ENCODE measurements at regions not wholly inside any gene's neighbourhood (a gene's known extent, or its start where the extent isn't known, plus 50 kb on each side); places are given as distances from the start of the nearest gene placed in this dataset.

GRCh38 chr21:25422610-25423608 is 184.4 kb downstream of the MRPL39 start:
- DNase-seq: no peak

DNA sequence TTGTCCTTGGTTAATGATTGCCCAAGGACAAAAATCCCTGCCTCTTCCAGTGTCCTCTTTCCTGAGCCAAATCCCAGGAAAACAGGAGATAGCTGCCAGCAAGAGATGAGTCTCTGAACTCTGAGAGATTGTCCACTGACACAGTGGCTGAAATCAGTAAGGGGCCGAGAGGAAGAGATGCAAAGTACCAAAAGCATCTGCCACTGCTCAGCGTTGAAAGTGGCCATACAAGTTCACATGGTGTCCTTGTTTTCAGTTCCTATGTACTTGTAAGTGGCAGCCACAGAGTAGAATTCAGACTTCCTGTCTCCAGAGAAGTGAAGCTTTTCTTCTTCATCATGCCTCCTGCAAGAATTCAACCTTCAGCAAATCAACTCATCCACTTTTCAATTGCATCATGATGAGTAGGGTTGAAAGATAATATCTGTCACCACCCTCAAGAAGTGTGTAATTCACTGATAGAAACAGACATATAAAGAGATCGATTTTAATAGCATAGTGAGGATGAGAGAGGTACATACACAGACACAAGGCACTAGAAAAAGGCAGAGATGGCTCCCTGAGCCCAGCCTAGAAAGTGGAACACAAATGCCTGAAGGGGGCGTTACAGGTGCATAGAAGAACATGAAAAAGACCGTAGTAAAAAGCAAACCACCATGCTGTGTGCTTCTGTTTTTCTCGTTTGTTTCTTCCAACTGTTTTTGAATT is 185.8 kb downstream of the MRPL39 start:
- DNase-seq: peak; percentile 63

GRCh38 chr21:25420831-25421230 is 186.4 kb downstream of the MRPL39 start:
- DNase-seq: no peak

DNA sequence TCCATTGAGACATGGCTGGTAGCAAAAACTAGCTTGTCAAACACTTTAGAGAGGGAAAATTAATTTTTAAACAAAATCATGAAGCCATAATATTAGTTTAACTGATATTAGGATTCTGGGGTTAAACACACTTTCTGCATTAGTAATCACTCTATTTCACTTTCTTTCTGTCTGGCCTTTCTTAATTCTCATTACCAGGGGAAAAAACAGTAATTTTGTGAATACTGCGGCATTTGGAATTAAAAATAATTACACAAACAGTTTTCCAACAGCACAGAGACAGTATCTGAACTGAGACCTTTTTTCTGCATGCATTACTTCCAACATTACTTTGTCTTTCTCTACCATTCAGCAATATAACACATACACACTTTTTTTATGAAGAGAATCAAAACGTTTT is 190.6 kb downstream of the MRPL39 start:
- DNase-seq: no peak

GRCh38 chr21:25412100-25412499 is 195.2 kb downstream of the MRPL39 start:
- DNase-seq: no peak

DNA sequence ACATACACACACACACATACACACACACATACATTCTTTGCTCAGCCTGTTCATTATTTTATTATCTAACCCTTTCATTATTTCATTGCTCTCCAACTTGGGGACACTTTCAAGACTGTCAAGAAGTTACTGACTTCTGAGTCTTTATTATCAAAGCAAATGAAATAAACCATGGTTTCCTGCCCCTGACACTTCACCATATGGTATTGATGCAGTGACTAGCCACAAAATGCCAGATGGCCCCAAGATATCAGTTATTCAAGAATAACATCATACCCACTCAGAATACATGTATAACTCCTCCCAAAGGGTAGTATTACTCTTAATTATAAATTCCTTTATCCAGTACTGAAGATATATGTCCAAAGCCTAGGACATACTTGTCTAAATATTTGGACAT is 197.3 kb downstream of the MRPL39 start:
- DNase-seq: no peak

- DNase-seq: no peak
These were observed 198.6 kb downstream of the MRPL39 start for GRCh38 chr21:25408666-25409065.

DNA sequence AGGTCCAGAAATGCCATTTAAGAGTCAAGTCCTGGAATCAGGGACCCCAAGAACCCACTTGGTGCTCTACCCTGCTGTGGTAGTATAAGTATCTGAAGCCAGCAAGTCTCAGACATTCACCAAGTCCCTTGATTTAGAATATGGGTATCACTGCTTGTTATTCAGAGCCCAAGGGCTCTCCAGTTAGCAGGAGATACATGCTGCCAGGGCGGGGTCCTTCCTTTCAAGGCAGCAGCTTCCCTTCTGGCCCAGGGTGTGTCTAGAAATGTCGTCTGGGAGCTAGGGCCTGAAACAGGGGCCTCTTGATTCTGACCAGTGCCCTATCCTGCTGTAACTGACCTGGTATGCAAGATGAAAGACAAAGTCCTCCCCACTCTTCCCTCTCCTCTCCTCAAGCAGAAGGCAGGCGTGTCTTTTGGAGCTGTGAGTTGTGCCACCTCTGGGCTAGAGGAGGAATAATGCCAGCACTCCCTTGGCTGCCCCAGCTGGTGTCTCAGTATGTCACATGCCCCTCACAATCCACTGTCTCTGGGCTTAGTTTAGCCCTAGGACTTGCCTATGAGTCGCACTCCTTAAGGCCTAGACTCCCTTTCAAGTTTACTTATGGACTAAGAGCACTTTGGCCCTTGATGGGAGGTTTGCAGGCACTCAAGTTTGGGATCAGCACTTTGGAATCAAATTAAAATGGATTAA is 200.2 kb downstream of the MRPL39 start:
- DNase-seq: no peak

DNA sequence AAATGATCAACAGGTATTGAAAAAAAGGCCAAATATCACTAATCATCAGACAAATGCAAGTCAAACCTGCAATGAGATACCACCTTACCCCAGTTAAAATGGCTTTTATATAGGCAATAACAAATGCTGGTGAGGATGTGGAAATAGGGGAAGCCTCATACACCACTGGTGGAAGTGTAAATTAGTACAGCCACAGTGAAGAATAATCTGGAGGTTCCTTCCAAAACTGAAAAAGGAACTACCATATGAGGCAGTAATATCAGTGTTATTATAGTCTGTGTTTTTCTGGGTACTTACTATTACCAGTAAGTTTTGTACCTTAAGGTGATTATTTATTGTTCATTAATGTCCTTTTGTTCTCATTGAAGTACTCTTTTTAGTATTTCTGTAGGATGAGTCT is 201.3 kb downstream of the MRPL39 start:
- DNase-seq: no peak

- peak; percentile 41 for DNase-seq
These were observed 204.9 kb downstream of the MRPL39 start for GRCh38 chr21:25402134-25402961.

GRCh38 chr21:25400427-25400826 is 206.9 kb downstream of the MRPL39 start:
- DNase-seq: no peak

GRCh38 chr21:25398630-25399029 is 208.7 kb downstream of the MRPL39 start:
- DNase-seq: no peak

GRCh38 chr21:25396135-25396711 is 211.1 kb downstream of the MRPL39 start:
- DNase-seq: no peak

DNA sequence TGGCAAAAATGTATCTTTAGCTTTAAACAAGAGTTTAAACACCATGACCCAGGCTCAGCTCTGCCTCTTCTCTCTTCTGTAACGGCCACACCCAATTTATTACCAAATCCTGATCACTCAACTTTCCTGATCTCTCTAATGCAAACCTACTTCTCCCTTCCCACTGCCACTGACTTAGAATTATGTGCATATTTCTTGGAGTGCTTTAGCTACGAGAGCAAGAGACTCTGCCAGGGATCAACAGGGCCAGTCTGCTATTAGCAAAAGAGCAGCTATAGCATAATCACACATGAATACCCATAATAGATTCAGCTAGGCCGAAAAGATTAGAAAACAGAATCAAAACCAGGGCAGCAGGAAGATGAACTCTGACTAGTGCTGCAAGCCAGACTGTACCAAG is 215.5 kb downstream of the MRPL39 start:
- DNase-seq: no peak

GRCh38 chr21:25390701-25391100 is 216.6 kb downstream of the MRPL39 start:
- DNase-seq: no peak

- no peak for DNase-seq
These were observed 219.6 kb downstream of the MRPL39 start for GRCh38 chr21:25387665-25388064.

DNA sequence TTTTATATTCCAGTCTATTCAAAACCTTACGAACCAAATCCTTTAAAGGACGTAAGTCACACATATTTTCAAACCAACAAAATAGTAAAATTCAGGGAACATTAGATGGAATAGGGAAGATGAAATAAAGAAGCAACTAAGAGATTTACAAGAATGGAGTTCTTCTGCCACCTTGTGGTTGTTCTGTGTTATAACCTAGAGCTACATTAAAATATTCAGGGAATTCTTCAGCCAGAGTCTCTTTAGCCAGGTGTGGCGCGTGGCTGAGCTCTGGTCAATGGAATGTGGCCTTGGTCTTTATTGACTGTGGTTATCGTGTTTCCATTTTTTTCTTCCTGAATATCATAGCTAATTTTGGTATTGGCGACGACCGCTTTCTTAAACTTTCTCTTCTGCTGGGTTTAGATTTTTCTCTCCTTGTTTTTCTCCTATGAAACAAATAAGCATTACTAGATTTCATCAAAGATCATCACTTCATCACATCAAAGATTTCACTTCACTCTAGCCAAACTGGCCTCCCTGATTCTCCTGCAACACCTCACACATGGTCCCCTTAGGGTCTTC is 221.3 kb downstream of the MRPL39 start:
- peak; percentile 38 for DNase-seq

DNA sequence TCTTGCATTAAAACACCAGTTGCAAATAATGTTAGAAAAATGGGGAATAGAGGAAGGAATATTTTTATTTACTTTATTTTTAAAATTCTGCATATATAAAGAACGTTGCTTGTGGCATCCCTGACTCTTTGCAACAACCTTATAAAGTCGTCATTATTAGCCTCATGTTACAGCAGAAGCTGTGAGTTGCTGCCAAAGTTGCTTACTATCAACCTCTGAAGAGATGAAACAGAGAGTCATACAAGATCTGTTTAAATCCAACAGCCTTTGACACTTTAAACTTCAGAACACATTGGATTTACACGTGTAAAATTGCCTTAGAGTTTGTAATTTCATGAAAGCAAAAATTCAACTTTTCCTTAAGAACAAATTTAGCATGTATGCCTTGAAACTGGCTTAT is 221.9 kb downstream of the MRPL39 start:
- DNase-seq: no peak

DNA sequence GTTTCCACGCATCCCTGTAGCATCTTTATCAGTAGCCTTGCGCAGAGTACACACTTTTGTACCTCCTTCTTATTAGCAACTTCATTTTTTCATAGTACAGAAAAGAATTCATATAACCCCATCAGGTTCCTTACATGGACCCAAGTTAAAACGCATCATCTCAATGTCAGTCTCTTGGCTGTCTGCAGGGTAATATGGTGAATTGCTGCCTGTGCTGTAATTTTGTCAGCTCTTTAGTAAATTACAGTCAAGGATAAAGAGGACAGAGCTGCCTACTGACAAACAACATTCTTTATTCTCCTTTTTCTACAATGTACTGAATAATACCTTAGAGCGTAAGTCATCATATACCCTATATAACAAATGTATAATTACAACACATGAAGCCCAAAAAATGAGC is 222.5 kb downstream of the MRPL39 start:
- DNase-seq: no peak

DNA sequence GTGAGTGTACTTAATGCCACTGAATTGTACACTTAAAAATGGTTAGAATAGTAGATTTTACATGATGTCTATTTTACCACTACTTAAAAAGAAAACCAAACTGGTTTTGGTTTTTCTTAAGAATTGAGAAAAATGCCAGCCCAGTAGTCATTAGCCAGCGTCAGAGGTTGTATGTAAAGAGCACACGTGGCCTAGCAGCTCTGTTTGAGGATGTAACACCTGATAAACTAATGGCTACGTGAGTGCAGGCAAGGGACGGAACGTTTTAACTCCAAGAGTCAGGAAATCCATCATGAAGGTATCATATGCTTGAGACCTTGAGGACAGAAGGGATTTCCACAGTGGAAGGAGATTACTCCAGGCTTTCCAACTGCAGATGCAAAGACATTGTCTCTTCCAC is 223.7 kb downstream of the MRPL39 start:
- DNase-seq: no peak

- no peak for DNase-seq
These were observed 225.3 kb downstream of the MRPL39 start for GRCh38 chr21:25381936-25382452.

DNA sequence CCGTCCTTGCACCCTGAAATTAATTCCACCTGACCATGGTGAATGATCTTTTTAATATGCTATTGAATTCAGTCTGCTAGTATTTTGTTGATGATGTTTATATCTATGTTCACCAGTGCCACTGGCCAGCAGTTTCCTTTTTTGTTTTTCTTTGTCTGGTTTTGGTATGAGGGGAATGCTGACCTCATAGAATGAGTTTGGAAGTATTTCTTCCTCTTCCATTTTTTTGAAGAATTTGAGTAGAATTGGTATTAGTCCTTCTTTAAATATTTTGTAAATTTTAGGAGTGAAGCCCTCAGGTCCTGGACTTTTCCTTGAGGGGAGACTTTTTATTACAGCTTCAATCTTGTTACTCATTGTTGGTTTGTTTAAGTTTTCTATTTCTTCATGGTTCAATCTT is 231.6 kb downstream of the MRPL39 start:
- no peak for DNase-seq

Data from GF-D8 (cell line).